H54 (cell line): ENCODE measurements at regions not wholly inside any gene's neighbourhood (a gene's known extent, or its start where the extent isn't known, plus 50 kb on each side); places are given as distances from the start of the nearest gene placed in this dataset.
A peak's percentile ranks its signal among the peaks of the same experiment; 100 is the strongest.

Experiments used
- DNase-seq: peaks from one replicate; pipeline ENCODE4 v3.0.0; 2011; ENCODE audit warnings: low spot score, mixed read lengths; ENCODE audit not compliant: insufficient read length
- FAIRE-seq: peaks from 3 replicates; lab custom pipeline; 2011; peaks lifted over from hg19 to GRCh38; lab: Jason Lieb, UNC
- POLR2A ChIP-seq: IDR thresholded peaks from 2 replicates; pipeline ENCODE4 v1.6.1; 2011; ENCODE audit warnings: low read depth, mild to moderate bottlenecking, low read length

- DNase-seq (no peak), FAIRE-seq (no peak)
- no peak for TF ChIP-seq POLR2A
Measured at GRCh38 chr6:53446151-53446550, 97.4 kb upstream of the ELOVL5 start.

GRCh38 chr6:53441761-53442160 lies 93.0 kb upstream of the ELOVL5 start:
- FAIRE-seq (no peak), DNase-seq (no peak)
- TF ChIP-seq POLR2A: no peak

GRCh38 chr6:53441035-53441493 lies 92.3 kb upstream of the ELOVL5 start:
- DNase-seq: no peak
- TF ChIP-seq POLR2A: no peak
- FAIRE-seq: no peak

GRCh38 chr6:53440336-53440945 lies 91.7 kb upstream of the ELOVL5 start:
- DNase-seq: no peak
- no peak for TF ChIP-seq POLR2A
- FAIRE-seq: no peak

GRCh38 chr6:53439556-53439955 lies 90.8 kb upstream of the ELOVL5 start:
- DNase-seq (no peak), FAIRE-seq (no peak)
- TF ChIP-seq POLR2A: no peak

GRCh38 chr6:53437557-53438202 lies 88.9 kb upstream of the ELOVL5 start:
- peak; percentile 96 for FAIRE-seq
- no peak for TF ChIP-seq POLR2A
- peak; percentile 55 for DNase-seq

- DNase-seq (no peak), FAIRE-seq (no peak)
- no peak for TF ChIP-seq POLR2A
Measured at GRCh38 chr6:53436526-53437303, 88.0 kb upstream of the ELOVL5 start.

- no peak for TF ChIP-seq POLR2A
- FAIRE-seq (no peak), DNase-seq (no peak)
Measured at GRCh38 chr6:53433951-53434285, 85.2 kb upstream of the ELOVL5 start.

GRCh38 chr6:53433261-53433950 lies 84.7 kb upstream of the ELOVL5 start:
- FAIRE-seq: no peak
- DNase-seq: no peak
- TF ChIP-seq POLR2A: no peak

- peak; percentile 58 for FAIRE-seq
- DNase-seq: peak; percentile 24
- no peak for TF ChIP-seq POLR2A
Measured at GRCh38 chr6:53432318-53433161, 83.8 kb upstream of the ELOVL5 start.

GRCh38 chr6:53431704-53432103 lies 83.0 kb upstream of the ELOVL5 start:
- no peak for TF ChIP-seq POLR2A
- DNase-seq (no peak), FAIRE-seq (peak; percentile 62)

GRCh38 chr6:53429401-53429800 lies 80.7 kb upstream of the ELOVL5 start:
- DNase-seq (no peak), FAIRE-seq (no peak)
- no peak for TF ChIP-seq POLR2A

GRCh38 chr6:53428886-53429285 lies 80.1 kb upstream of the ELOVL5 start:
- TF ChIP-seq POLR2A: no peak
- FAIRE-seq (no peak), DNase-seq (no peak)
